T-helper 2 cell treated with Interferon-gamma antibody and Interleukin-4, amounts not matched to agents 5 μg/mL and 100 μg/mL, for 36 hours (primary cell): ENCODE measurements at regions not wholly inside any gene's neighbourhood (a gene's known extent, or its start where the extent isn't known, plus 50 kb on each side); places are given as distances from the start of the nearest gene placed in this dataset.

Experiments
- DNase-seq: peaks from one replicate; pipeline ENCODE4 v3.0.0; 2021; ENCODE audit warnings: low spot score
- H3K27ac Mint-ChIP-seq: one replicate; pipeline ENCODE4 v1.8.0; 2021; ENCODE audit warnings: mild to moderate bottlenecking, mixed read lengths
- H3K27me3 Mint-ChIP-seq: one replicate; pipeline ENCODE4 v1.8.0; 2021; ENCODE audit warnings: low read depth, mixed read lengths
- H3K36me3 Mint-ChIP-seq: one replicate; pipeline ENCODE4 v1.8.0; 2021; ENCODE audit warnings: low read depth, mixed read lengths
- H3K4me1 Mint-ChIP-seq: one replicate; pipeline ENCODE4 v1.8.0; 2021; ENCODE audit warnings: low read depth, mixed read lengths
- H3K4me3 Mint-ChIP-seq: one replicate; pipeline ENCODE4 v1.8.0; 2022; ENCODE audit warnings: mild to moderate bottlenecking, moderate library complexity, mixed read lengths
- H3K9me3 Mint-ChIP-seq: one replicate; pipeline ENCODE4 v1.8.0; 2021; ENCODE audit warnings: mixed read lengths

- DNase-seq = no peak
- Mint-ChIP-seq H3K9me3 (no peaks in the 10 kb centered on the region), H3K4me1 (no peaks in the 10 kb centered on the region), H3K27ac (no peak overlapping the region), H3K36me3 (no peaks in the 10 kb centered on the region), H3K27me3 (peaks cover 2% of the 10 kb centered on the region), H3K4me3 (no peak overlapping the region)
Observed at GRCh38 chr10:44168478-44168877, 216.4 kb downstream of the CXCL12 start.

GRCh38 chr10:44167752-44168151, 217.1 kb downstream of the CXCL12 start:
- H3K27me3 Mint-ChIP-seq = peaks cover 2% of the 10 kb centered on the region

GRCh38 chr10:44166441-44166840, 218.5 kb downstream of the CXCL12 start:
- Mint-ChIP-seq H3K4me1 (no peaks in the 10 kb centered on the region), H3K27ac (no peak overlapping the region), H3K36me3 (no peaks in the 10 kb centered on the region), H3K4me3 (no peak overlapping the region), H3K9me3 (no peaks in the 10 kb centered on the region), H3K27me3 (peaks cover 2% of the 10 kb centered on the region)
- no peak for DNase-seq

More at GRCh38 chr10:44167752-44168151, 217.1 kb downstream of the CXCL12 start:
- H3K4me3 Mint-ChIP-seq = no peak overlapping the region
- H3K9me3 Mint-ChIP-seq = no peaks in the 10 kb centered on the region
- H3K36me3 Mint-ChIP-seq = no peaks in the 10 kb centered on the region
- DNase-seq = no peak
- H3K27ac Mint-ChIP-seq = no peak overlapping the region
- H3K4me1 Mint-ChIP-seq = no peaks in the 10 kb centered on the region

GRCh38 chr10:44164251-44164956, 220.5 kb downstream of the CXCL12 start:
- peaks cover 2% of the 10 kb centered on the region for H3K27me3 Mint-ChIP-seq
- H3K36me3 Mint-ChIP-seq = no peaks in the 10 kb centered on the region
- no peaks in the 10 kb centered on the region for H3K4me1 Mint-ChIP-seq
- H3K9me3 Mint-ChIP-seq = no peaks in the 10 kb centered on the region
- H3K4me3 Mint-ChIP-seq = no peak overlapping the region
- no peak for DNase-seq
- H3K27ac Mint-ChIP-seq = no peak overlapping the region

GRCh38 chr10:44161184-44161583, 223.7 kb downstream of the CXCL12 start:
- Mint-ChIP-seq H3K4me3 (no peak overlapping the region), H3K27ac (no peak overlapping the region), H3K9me3 (no peaks in the 10 kb centered on the region), H3K27me3 (peaks cover 2% of the 10 kb centered on the region), H3K36me3 (no peaks in the 10 kb centered on the region), H3K4me1 (no peaks in the 10 kb centered on the region)
- no peak for DNase-seq

GRCh38 chr10:44157574-44157973, 227.3 kb downstream of the CXCL12 start:
- H3K9me3 Mint-ChIP-seq = no peaks in the 10 kb centered on the region
- no peaks in the 10 kb centered on the region for H3K36me3 Mint-ChIP-seq
- no peak for DNase-seq
- H3K27ac Mint-ChIP-seq = no peak overlapping the region
- no peak overlapping the region for H3K4me3 Mint-ChIP-seq
- no peaks in the 10 kb centered on the region for H3K4me1 Mint-ChIP-seq
- no peaks in the 10 kb centered on the region for H3K27me3 Mint-ChIP-seq

GRCh38 chr10:44154956-44155355, 229.9 kb downstream of the CXCL12 start:
- Mint-ChIP-seq H3K27me3 (no peaks in the 10 kb centered on the region), H3K4me1 (no peaks in the 10 kb centered on the region), H3K9me3 (peaks cover 3% of the 10 kb centered on the region), H3K36me3 (no peaks in the 10 kb centered on the region), H3K27ac (no peak overlapping the region), H3K4me3 (no peak overlapping the region)
- no peak for DNase-seq

- H3K27me3 Mint-ChIP-seq = no peaks in the 10 kb centered on the region
- H3K4me3 Mint-ChIP-seq = no peak overlapping the region
- H3K36me3 Mint-ChIP-seq = no peaks in the 10 kb centered on the region
- no peaks in the 10 kb centered on the region for H3K4me1 Mint-ChIP-seq
- H3K27ac Mint-ChIP-seq = no peak overlapping the region
- peaks cover 4% of the 10 kb centered on the region for H3K9me3 Mint-ChIP-seq
- no peak for DNase-seq
Observed at GRCh38 chr10:44153918-44154670, 230.8 kb downstream of the CXCL12 start.

- Mint-ChIP-seq H3K36me3 (no peaks in the 10 kb centered on the region), H3K9me3 (peaks cover 3% of the 10 kb centered on the region), H3K27me3 (no peaks in the 10 kb centered on the region), H3K4me1 (no peaks in the 10 kb centered on the region), H3K4me3 (no peak overlapping the region), H3K27ac (no peak overlapping the region)
- DNase-seq = no peak
Observed at GRCh38 chr10:44143556-44143955, 241.3 kb downstream of the CXCL12 start.

- Mint-ChIP-seq H3K4me1 (no peaks in the 10 kb centered on the region), H3K27ac (no peak overlapping the region), H3K36me3 (no peaks in the 10 kb centered on the region), H3K27me3 (no peaks in the 10 kb centered on the region), H3K4me3 (no peak overlapping the region), H3K9me3 (no peaks in the 10 kb centered on the region)
- DNase-seq = no peak
Observed at GRCh38 chr10:44132361-44133289, 252.3 kb downstream of the CXCL12 start.

- no peaks in the 10 kb centered on the region for H3K9me3 Mint-ChIP-seq
- no peaks in the 10 kb centered on the region for H3K36me3 Mint-ChIP-seq
- no peaks in the 10 kb centered on the region for H3K27me3 Mint-ChIP-seq
- H3K4me3 Mint-ChIP-seq = no peak overlapping the region
- H3K4me1 Mint-ChIP-seq = no peaks in the 10 kb centered on the region
- no peak for DNase-seq
- H3K27ac Mint-ChIP-seq = no peak overlapping the region
Observed at GRCh38 chr10:44126291-44126717, 258.6 kb downstream of the CXCL12 start.

- H3K4me1 Mint-ChIP-seq = no peaks in the 10 kb centered on the region
- H3K4me3 Mint-ChIP-seq = no peak overlapping the region
- H3K9me3 Mint-ChIP-seq = no peaks in the 10 kb centered on the region
- DNase-seq = no peak
- H3K27me3 Mint-ChIP-seq = no peaks in the 10 kb centered on the region
- H3K27ac Mint-ChIP-seq = no peak overlapping the region
- no peaks in the 10 kb centered on the region for H3K36me3 Mint-ChIP-seq
Observed at GRCh38 chr10:44125879-44126278, 259.0 kb downstream of the CXCL12 start.

- H3K4me1 Mint-ChIP-seq = no peaks in the 10 kb centered on the region
- no peaks in the 10 kb centered on the region for H3K9me3 Mint-ChIP-seq
- no peak overlapping the region for H3K27ac Mint-ChIP-seq
- H3K4me3 Mint-ChIP-seq = no peak overlapping the region
- H3K27me3 Mint-ChIP-seq = no peaks in the 10 kb centered on the region
- H3K36me3 Mint-ChIP-seq = no peaks in the 10 kb centered on the region
- DNase-seq = no peak
Observed at GRCh38 chr10:44118500-44118899, 266.4 kb downstream of the CXCL12 start.

GRCh38 chr10:44116474-44116873, 268.4 kb downstream of the CXCL12 start:
- Mint-ChIP-seq H3K9me3 (no peaks in the 10 kb centered on the region), H3K4me3 (no peak overlapping the region), H3K36me3 (no peaks in the 10 kb centered on the region), H3K4me1 (no peaks in the 10 kb centered on the region), H3K27me3 (no peaks in the 10 kb centered on the region), H3K27ac (no peak overlapping the region)
- no peak for DNase-seq
